GM23338 (cell line): ENCODE measurements at regions not wholly inside any gene's neighbourhood (a gene's known extent, or its start where the extent isn't known, plus 50 kb on each side); places are given as distances from the start of the nearest gene placed in this dataset.

Source experiments
- CREB1 ChIP-seq: fragments of 250-450 bp; sonication (Bioruptor Pico); IDR thresholded peaks from 2 replicates; pipeline ENCODE4 v1.5.0; 2020; ENCODE audit warnings: low read depth, mild to moderate bottlenecking, moderate library complexity
- ETS1 ChIP-seq: IDR thresholded peaks from 2 replicates; pipeline ENCODE4 v1.6.1; 2016; ENCODE audit warnings: antibody characterized with exemption
- EZH2 ChIP-seq: fragments of 200-600 bp; sonication (generic); IDR thresholded peaks from one replicate; pipeline ENCODE4 v1.8.0; 2017; ENCODE audit warnings: antibody characterized with exemption, mild to moderate bottlenecking, low read depth; ENCODE audit not compliant: unreplicated experiment
- EZH2phosphoT487 ChIP-seq: fragments of 200-600 bp; sonication (generic); IDR thresholded peaks from one replicate; pipeline ENCODE4 v1.8.1; 2018; ENCODE audit warnings: antibody characterized with exemption; ENCODE audit not compliant: unreplicated experiment
- JUNB ChIP-seq: IDR thresholded peaks from one replicate; pipeline ENCODE4 v1.6.1; 2016; ENCODE audit warnings: antibody characterized with exemption; ENCODE audit not compliant: unreplicated experiment
- POLR2AphosphoS5 ChIP-seq: IDR thresholded peaks from 2 replicates; pipeline ENCODE4 v1.6.1; 2016; ENCODE audit warnings: antibody characterized with exemption, low read depth
- REST ChIP-seq: IDR thresholded peaks from one replicate; pipeline ENCODE4 v1.6.1; 2018; ENCODE audit warnings: antibody characterized with exemption; ENCODE audit not compliant: unreplicated experiment
- STAT1 ChIP-seq: IDR thresholded peaks from one replicate; pipeline ENCODE4 v1.6.1; 2016; ENCODE audit warnings: antibody characterized with exemption; ENCODE audit not compliant: unreplicated experiment
- ZNF114 ChIP-seq: fragments of 250-450 bp; sonication (Bioruptor Pico); IDR thresholded peaks from 2 replicates; pipeline ENCODE4 v1.5.0; 2020; ENCODE audit warnings: mild to moderate bottlenecking, moderate library complexity
- ZNF331 ChIP-seq: fragments of 250-450 bp; sonication (Bioruptor Pico); IDR thresholded peaks from 2 replicates; pipeline ENCODE4 v1.5.0; 2020; ENCODE audit warnings: low read depth, mild to moderate bottlenecking, moderate library complexity
- ZNF462 ChIP-seq: fragments of 250-450 bp; sonication (Bioruptor Pico); IDR thresholded peaks from 2 replicates; pipeline ENCODE4 v1.5.0; 2020; ENCODE audit warnings: mild to moderate bottlenecking, moderate library complexity
- TF ChIP-seq, protein P1 (sequence below), 2 experiments: fragments of 200-600 bp in 1 of 2; sonication (generic) in 1 of 2; conservative IDR thresholded peaks; 2 replicates each; pipeline versions ENCODE4 v1.5.1 to v1.6.1; 2016 to 2017; ENCODE audit warnings: antibody characterized with exemption in 2 of 2, low read depth in 2 of 2, mild to moderate bottlenecking in 2 of 2, moderate library complexity in 1 of 2

GRCh38 chr15:93139436-93139835 is 50.4 kb upstream of the RGMA start:
- TF ChIP-seq EZH2phosphoT487 = no peak
- no peak for TF ChIP-seq CREB1
- TF ChIP-seq, protein P1, sequence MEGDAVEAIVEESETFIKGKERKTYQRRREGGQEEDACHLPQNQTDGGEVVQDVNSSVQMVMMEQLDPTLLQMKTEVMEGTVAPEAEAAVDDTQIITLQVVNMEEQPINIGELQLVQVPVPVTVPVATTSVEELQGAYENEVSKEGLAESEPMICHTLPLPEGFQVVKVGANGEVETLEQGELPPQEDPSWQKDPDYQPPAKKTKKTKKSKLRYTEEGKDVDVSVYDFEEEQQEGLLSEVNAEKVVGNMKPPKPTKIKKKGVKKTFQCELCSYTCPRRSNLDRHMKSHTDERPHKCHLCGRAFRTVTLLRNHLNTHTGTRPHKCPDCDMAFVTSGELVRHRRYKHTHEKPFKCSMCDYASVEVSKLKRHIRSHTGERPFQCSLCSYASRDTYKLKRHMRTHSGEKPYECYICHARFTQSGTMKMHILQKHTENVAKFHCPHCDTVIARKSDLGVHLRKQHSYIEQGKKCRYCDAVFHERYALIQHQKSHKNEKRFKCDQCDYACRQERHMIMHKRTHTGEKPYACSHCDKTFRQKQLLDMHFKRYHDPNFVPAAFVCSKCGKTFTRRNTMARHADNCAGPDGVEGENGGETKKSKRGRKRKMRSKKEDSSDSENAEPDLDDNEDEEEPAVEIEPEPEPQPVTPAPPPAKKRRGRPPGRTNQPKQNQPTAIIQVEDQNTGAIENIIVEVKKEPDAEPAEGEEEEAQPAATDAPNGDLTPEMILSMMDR (conservative IDR thresholded peaks at IDR 0.05; ENCODE audit: low read depth in 2 of 2) = no peak
- no peak for TF ChIP-seq EZH2
- TF ChIP-seq REST = no peak
- no peak for TF ChIP-seq ETS1
- TF ChIP-seq POLR2AphosphoS5 = no peak
- no peak for TF ChIP-seq JUNB
- no peak for TF ChIP-seq ZNF331
- TF ChIP-seq ZNF462 (CRISPR knock-in tag) = no peak
- no peak for TF ChIP-seq STAT1
- no peak for TF ChIP-seq ZNF114 (CRISPR knock-in tag)
